ENCODE measurements at regions not wholly inside any gene's neighbourhood (a gene's known extent, or its start where the extent isn't known, plus 50 kb on each side); places are given as distances from the start of the nearest gene placed in this dataset.
"Not testable (repeated sequence)": the region's sequence is repeated elsewhere in the genome, so short reads cannot be mapped to it uniquely, and the experiment has no call there.

- DNase-seq, result no peak
Observed at GRCh38 chr5:123965626-123966025, 453.6 kb downstream of the CSNK1G3 start.

- DNase-seq, result no peak
Observed at GRCh38 chr5:123964884-123965283, 452.9 kb downstream of the CSNK1G3 start.

- no peak for DNase-seq
Observed at GRCh38 chr5:123960526-123960925, 448.5 kb downstream of the CSNK1G3 start.

- DNase-seq, result no peak
Observed at GRCh38 chr5:123951582-123951977, 439.6 kb downstream of the CSNK1G3 start.

- no peak for DNase-seq
Observed at GRCh38 chr5:123950701-123951581, 439.0 kb downstream of the CSNK1G3 start.

GRCh38 chr5:123949807-123950340, 437.9 kb downstream of the CSNK1G3 start:
- DNase-seq, result no peak

GRCh38 chr5:123949043-123949804, 437.2 kb downstream of the CSNK1G3 start:
- no peak for DNase-seq

GRCh38 chr5:123947797-123948196, 435.8 kb downstream of the CSNK1G3 start:
- no peak for DNase-seq

- DNase-seq, result no peak
Observed at GRCh38 chr5:123945548-123945947, 433.6 kb downstream of the CSNK1G3 start.

DNA sequence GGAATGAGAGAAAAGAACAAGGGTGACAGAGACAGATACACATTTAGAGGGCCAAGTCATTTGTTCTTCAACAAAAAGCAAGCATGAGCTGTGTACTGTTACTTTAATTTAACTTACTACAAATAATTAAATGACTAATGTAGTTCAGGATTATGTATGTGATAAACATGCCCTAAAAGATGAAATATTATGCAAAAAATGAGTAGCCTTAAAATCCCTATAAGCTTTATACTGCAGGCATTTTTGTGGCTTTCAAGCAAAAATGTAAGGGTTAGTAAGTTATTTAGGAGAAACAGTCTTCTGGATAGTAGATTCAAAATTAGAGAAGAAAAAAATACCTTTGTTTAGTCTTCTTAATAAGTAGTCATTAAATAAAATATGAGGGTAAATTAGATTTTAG, 431.2 kb downstream of the CSNK1G3 start:
- DNase-seq, result no peak

DNA sequence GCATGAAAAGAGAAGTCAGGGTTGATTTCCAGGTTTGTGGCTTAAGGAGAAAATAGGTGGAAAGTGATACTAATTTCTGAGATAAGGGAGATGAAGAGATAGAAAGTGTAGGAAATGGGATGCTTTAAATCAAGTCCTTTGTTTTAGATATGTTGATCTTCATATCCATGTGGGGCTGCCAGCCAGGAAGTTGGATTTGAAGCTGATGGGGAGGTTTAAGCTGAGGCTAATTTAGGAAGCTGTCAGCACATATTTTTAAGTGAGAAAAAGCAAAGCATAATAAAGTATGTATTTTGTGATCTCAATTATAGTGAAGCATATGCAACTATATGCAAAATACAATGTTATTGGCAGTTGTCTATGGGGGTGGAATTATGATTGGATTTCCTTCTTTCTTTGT, 428.4 kb downstream of the CSNK1G3 start:
- DNase-seq, result no peak

GRCh38 chr5:123937230-123937629, 425.3 kb downstream of the CSNK1G3 start:
- no peak for DNase-seq

- DNase-seq, result no peak
Observed at GRCh38 chr5:123936548-123936947, 424.6 kb downstream of the CSNK1G3 start.

GRCh38 chr5:123933812-123934211, 421.8 kb downstream of the CSNK1G3 start:
- not testable (repeated sequence) for DNase-seq

DNA sequence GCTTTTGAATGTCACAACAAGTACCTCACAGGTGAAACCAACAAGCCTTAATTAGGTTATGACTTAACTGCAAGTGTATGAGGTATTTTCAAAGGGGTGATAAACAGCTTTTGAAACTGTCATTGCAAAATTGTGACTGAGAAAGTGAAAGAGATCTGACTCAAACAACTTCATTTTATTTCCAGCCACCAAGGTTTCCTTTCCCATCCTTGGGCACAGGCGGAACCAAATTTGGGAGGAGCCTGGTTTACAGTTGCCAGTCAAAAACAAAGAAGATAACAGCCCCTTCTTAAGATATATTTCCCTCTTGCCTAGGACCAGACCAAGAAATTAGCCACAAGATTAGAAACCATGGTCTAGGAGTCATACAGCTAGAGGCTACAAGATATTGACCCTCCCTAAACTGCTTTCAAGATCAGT, 417.1 kb downstream of the CSNK1G3 start:
- no peak for DNase-seq

DNA sequence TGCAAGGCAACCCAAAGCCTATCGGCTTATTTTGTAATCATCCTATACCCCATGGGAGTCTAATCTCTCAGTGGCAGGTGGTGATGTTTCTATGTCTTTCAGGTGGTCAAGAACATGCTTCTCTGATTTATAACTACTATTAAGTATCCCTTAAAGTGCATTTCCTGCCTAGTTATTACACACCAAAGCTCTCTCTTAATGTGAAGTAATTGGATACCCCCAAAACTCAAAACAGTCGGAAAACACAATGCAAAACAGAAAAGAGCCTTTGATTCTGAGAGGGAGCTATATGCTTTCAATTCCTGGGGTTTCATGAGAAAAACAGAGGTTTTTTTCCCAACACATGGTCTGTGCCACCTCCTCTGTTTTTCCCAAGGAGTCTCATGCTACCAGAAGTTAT, 416.4 kb downstream of the CSNK1G3 start:
- DNase-seq, result no peak

DNA sequence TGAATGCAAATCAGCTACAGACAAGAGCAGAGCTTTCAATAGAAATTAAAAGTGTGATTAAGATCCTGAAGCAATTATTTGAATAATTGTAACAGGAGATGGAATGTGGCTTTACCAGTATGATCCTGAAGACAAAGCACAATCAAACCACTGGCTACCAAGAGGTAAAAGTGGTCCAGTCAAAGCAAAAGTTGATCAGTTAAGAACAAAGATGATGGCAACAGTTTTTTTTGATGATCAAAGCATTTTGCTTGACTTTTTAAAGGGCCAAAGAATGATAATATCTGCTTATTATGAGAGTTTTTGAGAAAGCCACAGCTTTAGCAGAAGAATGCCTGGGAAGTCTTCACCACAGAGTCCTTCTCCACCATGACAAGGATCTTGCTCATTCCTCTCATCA, 409.2 kb downstream of the CSNK1G3 start:
- DNase-seq, result no peak

GRCh38 chr5:123916345-123917121, 404.6 kb downstream of the CSNK1G3 start:
- no peak for DNase-seq

GRCh38 chr5:123914333-123914732, 402.4 kb downstream of the CSNK1G3 start:
- no peak for DNase-seq

GRCh38 chr5:123907349-123907748, 395.4 kb downstream of the CSNK1G3 start:
- DNase-seq, result no peak

DNA sequence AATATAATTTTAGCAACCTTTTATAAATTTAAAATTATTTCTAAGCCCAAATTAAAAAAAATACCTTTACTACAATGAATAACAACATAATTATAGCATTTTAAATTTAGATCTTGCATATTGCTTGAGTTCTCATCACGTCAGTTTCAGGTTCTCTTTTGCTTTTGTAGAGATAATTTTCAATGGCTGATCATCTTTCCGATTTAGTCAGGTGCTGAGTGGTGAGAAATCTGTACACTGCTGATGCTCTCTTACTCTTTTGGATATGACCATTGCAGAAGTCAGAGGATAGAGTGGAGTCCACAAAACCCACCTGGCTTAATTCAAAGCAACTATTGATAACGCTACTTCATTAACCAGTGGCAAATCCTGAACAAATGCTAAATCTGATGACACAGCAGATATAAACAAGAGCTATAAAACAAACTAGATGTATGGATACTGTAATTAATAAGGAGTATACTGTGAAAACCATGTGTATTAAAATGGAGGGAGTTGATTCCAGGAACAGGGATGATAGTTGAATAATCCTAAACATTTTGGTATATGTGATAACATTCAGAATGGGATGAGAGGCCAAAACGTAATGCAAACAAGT, 394.8 kb downstream of the CSNK1G3 start:
- DNase-seq, result no peak

DNA sequence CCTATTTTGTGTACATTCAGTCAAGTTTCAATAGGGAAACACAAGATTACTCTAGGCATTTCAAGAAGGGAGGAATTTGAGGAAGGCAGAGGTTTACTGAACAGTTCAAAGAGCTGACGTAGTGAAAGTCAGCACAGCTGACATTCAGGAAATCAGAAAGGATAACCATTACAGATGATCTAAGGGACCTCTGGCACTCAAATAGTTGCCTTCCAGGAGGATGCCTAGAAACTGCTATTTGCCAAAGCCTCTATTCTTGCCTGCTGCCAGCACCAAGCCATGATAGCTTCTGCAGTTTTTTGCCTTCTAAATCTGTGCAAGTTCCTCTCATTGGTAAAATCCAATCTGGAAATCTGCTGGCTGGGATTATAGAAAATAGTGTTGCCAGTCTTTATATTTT, 373.1 kb downstream of the CSNK1G3 start:
- no peak for DNase-seq

GRCh38 chr5:123882965-123883345, 371.0 kb downstream of the CSNK1G3 start:
- DNase-seq, result no peak

Measured in CD4-positive, alpha-beta T cell treated with Interleukin-12 subunit alpha and Interleukin-12 subunit beta, for 1 hour (primary cell).